ENCODE measurements at regions not wholly inside any gene's neighbourhood (a gene's known extent, or its start where the extent isn't known, plus 50 kb on each side); places are given as distances from the start of the nearest gene placed in this dataset.

- TF ChIP-seq CTCF (IDR thresholded peaks at IDR 0.05), result no peak
- no peak for TF ChIP-seq POLR2A (IDR thresholded peaks at IDR 0.05)
Observed at GRCh38 chr1:221911714-221912113, 169.8 kb upstream of the DUSP10 start.

Data from uterus (tissue), 2 donors.